ELR (cell line): ENCODE measurements at regions not wholly inside any gene's neighbourhood (a gene's known extent, or its start where the extent isn't known, plus 50 kb on each side); places are given as distances from the start of the nearest gene placed in this dataset.

ENCODE experiments used
- DNase-seq: peaks from one replicate; pipeline ENCODE4 v3.0.0-alpha.2; 2015; ENCODE audit warnings: low read depth

DNA sequence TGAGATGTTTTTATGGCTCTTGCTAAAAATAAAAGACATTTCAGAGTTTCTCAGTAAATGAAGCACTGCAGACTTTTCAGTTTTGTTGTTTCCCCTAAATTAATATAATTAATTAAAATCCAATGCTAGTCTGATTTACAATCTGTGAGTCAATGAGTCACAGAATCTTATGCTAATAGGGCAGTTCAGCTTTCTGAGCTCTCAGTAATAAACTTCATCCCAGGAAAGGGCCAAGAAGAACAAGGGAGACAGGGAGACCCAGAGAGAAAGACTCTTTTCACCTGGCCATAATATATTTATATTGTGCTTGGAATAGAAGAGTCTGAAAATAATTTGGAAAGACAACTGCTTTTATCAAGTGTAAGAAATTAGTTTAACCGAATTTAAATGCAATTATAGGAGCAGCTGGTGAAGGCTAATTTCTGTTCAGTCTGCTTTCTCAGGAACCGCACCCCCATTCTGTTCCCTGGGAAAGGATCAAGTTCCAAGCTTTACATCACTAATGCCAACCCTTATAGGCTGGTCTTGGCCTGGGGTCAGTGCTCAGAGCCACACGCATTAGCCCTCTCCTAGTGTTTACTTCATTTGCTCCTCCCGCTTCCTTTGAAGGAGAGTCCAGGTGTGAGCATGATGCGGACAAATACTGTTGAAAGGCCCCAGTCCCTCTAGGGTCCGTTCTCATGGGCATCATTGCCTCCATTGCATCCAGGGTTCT, 145.6 kb downstream of the ZBTB18 start:
- no peak for DNase-seq

DNA sequence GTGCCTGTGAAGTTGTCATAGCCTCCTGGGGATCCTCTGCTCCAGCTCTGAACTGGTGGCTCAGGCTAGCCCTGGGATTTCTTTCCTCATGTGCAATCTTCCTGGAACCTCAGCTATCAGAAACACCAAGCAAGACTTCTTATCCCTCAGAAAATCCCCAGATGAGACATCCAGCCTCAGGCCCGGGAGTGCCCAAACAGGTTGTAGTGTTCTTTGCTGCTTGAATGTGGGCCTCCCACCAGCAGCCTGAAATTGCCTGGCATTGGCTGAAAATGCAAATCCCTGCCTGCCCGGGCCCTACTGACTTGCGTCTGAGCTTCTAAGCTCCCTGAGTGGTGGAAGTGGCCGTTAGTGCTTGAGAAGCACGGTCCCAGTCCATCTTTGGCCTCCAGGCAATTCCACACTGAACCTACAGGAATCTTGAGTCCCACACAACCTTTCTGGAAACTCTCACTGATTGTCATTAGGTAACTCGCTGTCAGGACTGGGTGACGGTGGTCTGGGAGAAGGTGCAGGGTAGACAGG, 146.8 kb downstream of the ZBTB18 start:
- DNase-seq, result no peak

DNA sequence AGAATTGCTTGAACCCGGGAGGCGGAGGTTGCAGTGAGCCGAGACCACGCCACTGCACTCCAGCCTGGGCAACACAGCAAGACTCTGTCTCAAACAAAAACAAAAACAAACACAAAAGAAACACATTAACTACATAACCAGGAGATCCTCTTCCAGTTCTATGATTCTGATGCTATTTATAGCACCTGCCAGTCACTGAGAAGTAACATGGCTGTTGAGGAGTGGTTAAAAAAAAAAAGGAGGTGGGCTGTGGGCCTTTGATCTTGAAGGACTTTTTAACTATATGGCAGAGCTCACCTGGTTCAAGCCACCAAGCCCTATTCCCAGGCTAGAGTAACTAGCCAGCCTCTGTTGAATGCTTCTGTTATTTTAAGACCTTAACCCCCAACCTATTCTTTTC, 148.8 kb downstream of the ZBTB18 start:
- no peak for DNase-seq

DNA sequence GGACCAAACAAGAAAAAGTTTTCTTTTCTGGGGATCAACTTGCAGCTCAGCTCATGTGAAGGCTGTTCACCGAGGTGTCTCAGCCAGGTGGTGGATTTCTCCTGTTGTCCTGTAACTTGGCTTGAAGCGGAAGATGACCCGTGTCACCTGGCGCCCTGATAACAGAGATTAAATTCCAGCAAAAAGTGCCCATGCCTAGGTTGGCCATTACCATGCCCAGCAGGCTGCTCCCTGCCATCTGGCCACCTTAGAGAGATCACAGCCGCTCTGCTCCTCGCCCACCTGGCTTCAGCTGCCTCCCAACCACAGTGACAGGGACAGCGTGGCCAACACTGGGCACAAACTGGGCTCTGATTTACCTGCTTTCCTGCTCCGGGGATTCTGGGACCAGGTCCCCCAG, 149.5 kb downstream of the ZBTB18 start:
- DNase-seq, result no peak

DNA sequence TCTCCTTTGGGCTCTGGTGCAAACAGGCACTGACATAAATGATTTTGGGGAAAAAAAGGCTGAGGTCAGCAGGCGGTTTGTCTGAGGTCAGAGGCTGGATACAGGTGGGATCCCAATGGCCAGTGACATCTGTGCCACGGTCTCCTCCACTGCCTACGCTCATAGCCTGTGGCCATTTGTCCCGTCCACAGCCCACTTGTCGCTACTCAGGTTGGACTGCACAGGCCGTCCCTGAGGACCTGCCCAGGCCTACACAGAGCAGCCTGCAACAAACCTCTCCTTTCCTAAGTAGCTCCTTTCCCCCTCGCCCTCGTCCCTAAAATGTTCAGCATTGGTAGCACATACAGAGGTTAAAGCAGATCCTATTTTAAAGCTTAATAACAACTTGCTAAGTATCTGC, 150.7 kb downstream of the ZBTB18 start:
- DNase-seq, result no peak

DNA sequence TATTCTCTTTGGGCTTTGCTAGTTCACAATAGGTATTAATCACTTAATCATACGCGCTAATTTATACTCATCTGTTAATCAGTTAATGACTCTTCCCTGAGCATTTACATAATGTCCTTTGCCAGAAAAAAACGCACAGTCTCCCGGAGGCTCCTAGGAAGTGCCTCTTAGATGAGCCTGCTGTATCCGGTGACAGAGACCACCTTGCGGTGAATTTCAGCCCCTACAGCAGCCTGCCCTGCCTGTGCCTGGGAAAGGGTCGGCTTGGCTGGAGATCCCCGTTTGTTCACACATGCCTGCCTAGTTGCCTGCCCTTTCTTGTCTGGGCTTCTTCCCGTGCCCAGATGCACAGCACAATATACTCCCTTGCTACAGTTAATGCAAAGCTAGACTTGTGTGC, 152.9 kb downstream of the ZBTB18 start:
- no peak for DNase-seq

DNA sequence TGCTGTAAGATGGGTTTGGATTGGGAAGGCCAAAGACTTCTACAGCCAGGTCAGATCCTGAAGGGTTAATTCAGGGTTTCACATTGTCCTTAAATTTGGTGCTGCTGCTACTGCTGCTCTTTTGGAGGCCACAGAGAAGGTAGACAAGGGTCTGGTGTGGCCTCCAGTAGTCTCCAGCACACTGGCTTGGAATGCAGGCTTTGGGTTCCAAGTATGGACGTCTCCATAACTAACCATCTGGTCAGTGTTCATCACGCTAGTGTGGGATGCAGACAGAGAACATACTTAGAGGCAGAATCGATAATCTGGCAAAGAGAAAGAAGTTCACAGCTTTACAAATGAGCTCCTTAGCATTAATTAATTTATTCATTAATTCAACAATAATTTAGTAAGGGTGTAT, 154.1 kb downstream of the ZBTB18 start:
- DNase-seq, result no peak

DNA sequence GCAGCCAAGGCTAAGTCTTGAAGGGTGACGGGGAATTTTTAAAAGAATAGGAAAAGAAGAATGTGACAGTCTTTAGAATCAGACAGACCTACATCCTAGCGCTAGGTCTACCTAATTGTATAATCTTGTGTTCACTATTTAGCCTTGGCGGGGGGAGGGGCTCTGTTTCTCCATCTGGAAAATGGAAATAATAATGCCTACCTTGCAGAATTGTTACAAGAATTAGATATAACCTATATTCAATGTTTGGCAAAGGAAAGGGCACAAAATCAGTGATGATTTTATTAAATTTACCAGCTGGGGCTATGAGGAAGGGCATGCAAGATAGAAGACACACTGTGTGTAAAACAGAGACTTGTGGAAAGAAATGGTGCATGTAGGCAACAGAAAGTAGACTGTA, 154.8 kb downstream of the ZBTB18 start:
- DNase-seq, result no peak

DNA sequence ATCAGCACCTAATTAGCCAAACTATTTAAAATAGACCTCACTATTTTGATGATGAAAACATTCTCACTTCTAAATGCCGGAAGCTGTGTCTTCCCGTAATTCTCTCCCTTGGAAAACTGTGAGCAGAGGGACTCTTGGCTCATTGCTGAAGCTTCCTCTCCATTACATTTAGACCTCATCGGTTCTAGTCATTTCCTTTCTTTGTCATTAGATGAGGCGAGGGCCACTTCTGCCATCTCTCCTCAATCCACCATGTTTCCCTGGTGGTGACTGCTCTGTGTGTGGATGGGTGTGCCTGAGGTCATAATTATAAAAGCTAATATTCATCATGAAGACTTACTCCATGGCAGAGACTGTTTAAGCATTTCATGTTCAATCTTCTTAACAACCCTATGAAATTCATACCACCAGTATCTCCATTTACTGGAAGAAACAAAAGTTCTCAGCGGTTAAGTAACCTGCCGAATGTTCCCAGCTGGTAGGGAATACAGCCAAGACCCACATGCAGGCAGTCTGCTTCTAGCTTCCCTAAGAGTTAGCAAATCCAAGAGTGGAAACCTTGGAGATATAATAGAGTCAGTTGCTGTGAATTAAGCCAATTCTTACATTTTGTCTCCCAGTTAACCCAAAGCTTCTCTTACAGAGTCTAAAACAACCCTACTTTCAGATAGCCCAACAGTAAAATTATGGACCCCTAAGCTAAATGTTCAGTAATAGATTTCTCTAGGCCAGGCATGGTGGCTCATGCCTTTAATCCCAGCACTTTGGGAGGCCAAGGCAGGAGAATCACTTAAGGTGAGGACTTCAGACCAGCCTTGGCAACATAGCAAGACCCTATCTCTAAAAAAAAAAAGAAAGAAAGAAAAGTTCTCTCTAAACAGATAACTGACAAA, 156.2 kb downstream of the ZBTB18 start:
- no peak for DNase-seq

DNA sequence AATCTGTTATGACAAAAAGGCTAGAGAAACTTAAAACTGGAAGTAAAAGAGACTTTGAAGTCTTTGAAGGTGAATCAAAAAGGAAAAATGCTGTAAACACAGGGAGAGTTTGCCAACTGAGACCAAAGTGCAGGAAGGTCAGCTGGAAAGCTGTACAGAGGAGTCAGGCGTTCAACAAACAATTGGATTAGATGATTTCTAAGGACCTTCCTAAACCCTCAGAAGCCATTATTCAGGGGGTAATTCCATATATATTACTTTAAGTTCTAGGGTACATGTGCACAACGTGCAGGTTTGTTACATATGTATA, 156.8 kb downstream of the ZBTB18 start:
- DNase-seq, result no peak

DNA sequence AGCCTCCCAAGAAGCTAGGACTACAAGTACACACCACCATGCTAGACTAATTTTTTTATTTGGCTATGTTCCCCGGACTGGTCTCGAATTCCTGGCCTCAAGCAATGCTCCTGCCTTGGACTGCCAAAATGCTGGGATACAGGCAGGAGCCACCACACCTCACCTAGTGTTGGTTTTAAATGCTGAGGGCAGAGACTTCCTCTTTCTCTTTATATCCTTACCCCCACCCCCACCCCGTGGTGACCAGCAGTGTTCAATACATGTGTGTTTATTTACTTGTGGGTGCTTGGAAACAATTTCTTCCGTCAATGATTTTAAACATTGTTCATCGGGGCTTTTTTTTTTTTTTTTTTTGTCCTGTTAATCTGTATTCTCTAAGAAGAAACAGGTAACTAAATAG, 158.9 kb downstream of the ZBTB18 start:
- no peak for DNase-seq

DNA sequence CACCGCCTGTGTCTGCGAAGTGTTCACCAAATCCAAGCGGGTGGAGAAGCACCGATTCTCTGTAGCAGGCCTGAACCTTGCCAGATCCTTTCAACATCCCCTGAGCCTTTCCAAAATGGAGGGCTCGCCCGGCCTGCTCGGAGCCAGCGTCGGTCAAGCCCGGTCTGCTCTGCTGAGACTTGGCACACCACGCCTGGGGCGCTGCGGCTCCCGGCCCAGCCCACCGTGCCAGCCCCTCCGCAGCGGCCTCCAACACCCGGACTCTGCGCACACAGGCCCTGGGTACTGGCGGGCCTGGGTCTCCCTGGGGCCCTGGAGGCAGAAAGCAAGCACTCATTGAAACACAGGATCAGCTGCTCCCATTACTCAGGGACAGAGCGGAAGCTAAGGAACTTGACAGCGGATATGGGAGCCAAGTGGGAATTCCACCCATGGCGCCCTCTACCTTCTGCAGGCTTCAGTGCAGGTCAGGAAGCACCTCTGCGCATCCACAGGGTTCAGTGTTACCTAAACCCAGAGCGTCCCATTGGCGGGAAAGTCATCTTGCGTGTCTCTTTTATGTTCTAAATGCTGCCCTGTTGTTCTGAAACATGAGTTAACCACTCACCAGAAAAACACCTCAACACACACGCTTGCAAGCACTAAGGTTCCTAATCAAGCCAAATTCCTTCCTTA, 159.9 kb downstream of the ZBTB18 start:
- DNase-seq, result peak; percentile 26

DNA sequence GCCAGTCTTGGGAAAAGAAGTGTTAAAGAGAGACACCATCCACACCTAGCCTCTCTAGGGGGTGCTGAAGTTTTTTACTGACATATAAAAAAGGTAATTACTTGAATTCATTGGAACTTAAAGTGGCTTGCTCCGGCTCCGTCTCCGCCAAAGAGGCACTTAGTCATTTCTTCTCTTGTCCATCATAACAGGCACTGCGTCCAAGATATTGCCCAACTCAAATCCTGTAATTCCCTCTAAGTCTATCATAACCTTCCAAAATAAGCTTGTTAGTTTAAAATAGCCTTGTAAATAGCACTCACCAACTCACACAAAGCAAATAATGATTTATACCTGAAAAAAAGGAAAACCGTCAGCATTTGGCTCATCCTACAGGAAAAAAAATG, 160.5 kb downstream of the ZBTB18 start:
- no peak for DNase-seq

DNA sequence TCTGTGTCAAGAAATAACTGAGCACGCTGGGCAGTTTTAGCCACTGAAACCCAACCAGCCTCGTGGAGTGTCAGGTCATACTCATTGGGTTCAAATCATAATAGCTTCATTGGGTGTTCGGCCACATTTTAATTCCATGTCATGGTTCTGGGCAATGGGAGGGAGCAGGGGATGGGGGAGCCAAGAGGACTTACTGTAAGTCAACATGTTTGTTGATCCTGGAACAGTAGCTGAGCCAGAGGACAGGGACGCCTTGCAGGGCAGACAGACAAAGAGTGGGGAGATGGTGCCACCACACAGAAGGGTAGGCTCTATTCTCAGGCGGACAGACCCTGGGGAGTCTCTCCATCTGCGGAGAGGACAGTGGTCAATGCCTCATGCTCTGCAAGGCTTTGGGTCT, 161.1 kb downstream of the ZBTB18 start:
- DNase-seq, result no peak

DNA sequence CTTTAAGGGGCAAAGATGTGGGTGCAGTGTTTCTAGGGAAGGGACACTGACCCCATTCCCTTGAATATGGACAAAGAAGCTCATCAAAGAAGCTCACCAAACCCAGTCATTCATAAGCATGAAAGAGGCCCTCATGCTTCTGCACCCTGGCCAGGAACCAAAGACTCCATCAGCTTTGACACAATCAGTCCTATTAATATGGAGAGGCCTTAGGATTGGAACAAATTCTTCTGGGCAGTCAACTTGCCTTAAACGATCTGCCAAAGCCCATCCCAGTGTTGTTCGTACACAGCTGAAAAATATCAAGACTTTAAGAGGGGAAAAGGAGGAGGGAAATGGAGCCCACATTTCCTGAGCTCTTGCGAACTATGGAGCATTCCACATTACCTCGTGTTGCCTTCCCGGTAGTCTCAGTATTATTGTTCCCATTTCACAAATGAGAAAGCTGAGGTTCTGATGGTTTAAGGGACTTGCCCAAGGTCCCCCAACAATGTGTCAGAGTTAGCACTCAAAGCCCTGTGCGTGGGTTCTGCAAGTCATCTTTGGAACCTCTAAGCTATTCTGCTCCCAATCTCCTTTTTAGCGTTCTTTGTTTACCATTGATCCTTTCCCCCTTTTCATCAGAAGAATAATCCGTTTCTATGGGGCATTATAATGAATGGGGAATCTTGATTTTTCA, 161.9 kb downstream of the ZBTB18 start:
- DNase-seq, result no peak

DNA sequence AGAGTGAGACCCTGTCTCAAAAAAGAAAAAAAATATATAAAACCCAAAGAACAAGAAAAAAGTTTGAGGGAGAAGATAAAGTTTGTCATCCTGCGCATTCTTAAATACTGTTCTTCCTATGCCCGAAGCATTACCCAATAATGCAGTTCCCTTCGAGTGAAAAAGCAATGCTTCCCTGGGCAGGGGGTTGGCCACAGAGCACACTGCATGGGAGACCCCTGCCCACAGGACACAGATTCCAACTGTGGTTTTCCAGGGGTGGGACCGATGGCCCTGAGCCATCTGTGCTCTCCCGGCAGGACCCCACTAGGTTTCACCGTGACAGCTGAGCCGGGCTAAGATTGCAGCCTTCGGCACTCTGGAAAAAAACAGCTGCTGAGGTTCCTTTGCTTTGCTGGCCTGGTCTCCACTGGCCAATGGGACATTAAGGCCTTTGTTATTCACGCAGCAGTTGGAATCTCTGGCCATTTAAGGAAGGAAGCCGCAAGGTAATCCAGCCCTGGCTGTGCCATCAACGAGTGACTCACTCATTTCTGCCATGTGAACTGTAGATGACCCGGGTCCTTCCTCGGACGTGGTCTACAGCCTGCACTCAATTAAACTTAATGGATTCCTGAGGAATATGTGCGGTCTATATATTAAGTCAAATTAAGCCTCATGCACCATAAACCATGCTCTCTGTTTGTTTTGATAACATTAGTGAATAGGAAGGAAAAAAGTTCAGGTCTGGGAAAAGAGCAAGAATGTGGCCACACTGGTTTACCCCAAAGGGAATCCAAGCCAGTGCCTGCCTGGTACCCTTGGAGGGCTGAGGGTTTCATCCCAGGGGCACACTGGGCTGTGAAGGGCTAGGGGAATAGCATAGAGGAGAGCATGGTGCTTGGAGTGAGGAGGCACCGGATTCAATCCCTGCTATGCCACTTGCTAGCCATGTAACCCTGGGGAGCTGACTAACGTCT, 163.2 kb downstream of the ZBTB18 start:
- peak; percentile 96 for DNase-seq

DNA sequence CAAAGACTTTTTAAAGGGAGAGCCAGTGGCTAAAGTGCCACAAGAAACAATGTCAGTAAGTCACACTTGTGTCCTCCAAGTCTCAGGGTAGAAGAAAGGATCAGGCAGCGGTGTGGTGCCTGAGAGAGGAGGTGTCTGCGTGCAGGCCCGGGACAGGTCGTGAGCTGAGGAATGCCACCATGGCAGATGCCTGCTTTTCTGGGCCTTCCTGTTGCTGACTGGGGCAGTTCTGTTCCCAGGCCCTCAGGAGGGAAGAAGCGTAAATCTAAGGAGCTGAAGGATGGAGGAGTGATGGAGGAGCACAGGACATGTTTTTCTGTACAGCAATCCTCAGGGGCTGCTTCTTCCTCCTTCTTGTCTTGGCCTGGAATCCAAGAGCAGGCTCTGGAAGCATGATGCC, 165.8 kb downstream of the ZBTB18 start:
- no peak for DNase-seq

DNA sequence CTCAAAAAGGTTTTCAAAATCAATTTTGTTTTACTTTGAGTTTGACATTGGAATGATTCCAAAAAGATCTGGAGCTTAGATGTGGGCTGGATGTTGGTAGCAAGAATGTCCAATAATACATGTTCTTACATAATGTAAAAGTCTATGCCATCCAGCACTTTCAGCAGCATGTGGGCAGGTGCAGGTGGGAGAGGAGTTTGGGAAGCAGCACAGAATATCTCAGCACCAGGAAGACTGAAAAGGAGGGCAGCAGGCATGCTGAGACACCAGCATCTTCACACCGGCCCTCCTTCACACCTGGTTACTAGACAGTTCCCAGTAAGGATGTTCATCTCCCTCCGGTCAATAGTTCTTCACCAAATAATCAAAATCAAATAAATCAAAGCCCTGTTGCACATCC, 166.6 kb downstream of the ZBTB18 start:
- no peak for DNase-seq

DNA sequence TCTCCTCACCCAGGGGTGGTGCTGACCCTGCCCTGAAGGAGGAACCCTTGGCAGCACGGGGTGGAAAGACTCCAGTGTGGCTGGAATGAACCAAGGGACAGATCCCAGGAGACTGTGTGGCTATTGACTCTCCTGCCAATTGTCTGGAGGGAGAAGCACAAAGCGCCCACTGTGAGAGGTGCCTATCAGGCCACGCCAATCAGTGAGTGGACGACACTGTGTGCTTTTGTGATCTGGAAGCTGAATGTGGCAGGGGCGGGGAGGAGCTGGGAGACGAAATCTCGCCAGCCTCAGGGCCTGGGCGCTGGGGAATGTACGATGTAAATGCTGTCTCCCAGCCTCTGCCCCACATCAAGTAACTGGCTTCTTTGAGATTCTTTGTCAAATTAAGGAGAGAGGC, 167.1 kb downstream of the ZBTB18 start:
- DNase-seq, result no peak

DNA sequence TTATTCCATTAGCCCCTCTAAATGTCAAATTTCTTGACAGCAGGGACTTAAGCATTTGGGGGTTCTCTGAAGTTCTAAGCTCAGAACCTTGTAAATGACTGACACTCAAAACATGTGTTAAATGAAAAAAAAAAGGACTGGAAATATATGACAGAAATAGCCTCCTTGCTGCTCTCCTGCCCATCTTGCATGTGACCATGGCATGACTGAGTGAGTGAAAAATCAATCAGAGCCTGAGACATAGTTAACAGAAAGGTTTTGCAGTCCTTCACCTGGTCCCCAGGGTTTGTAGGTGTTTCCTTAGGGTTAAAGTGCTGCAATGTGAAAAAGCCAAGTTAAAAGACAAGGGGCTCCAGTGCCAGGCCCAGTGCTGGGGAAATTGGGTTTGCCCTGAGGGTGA, 168.1 kb downstream of the ZBTB18 start:
- DNase-seq, result no peak

DNA sequence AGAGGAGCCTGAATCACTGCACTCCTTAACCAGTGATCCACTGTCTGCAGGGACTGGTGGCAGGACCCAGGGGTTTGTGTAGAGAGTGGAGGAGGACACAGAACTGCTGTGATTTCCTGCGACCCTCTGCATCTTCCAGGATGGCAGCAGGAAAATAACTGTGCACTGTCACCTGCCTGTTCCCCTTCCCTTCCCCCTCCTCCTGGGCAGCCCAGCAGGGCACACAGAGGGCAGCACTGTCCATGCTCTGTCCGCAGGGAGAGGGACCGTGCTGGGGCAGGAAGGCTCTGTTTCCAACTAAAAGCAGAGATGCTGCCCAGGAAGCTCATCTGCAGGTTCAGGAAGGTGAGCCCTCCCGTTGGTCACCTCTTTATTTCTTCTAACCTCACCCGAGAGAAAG, 168.7 kb downstream of the ZBTB18 start:
- DNase-seq, result no peak
